A549 (cell line): ENCODE measurements at regions not wholly inside any gene's neighbourhood (a gene's known extent, or its start where the extent isn't known, plus 50 kb on each side); places are given as distances from the start of the nearest gene placed in this dataset.
A peak's percentile ranks its signal among the peaks of the same experiment; 100 is the strongest.

ENCODE experiments used
- ATAC-seq, 2 experiments: fragments of 200-7000 bp in 1 of 2; fragments of >200 bp in 1 of 2; cut with Nextera tagmentation in 1 of 2; cut with Tn5 transposase in 1 of 2; 3 replicates each; pipeline versions ENCODE4 v1.8.0 to v1.9.1; 2018 to 2020; ENCODE audit warnings: mild to moderate bottlenecking in 1 of 2, moderate library complexity in 1 of 2
- CTCF ChIA-PET: fragments of 300-600 bp; sonication (Branson Sonifier 250); formaldehyde crosslinking; extraction: SDS; loops from one replicate; lab custom pipeline; 2021; ENCODE audit warnings: antibody characterized with exemption, inconsistent platforms; lab: Yijun Ruan, JAX
- POLR2A ChIA-PET: fragments of 350-600 bp; formaldehyde crosslinking; extraction: SDS; loops from one replicate; lab custom pipeline; 2021; ENCODE audit warnings: antibody characterized with exemption, inconsistent platforms; lab: Yijun Ruan, JAX
- DNase-seq, 2 experiments: peaks; one replicate each; pipeline versions ENCODE4 v3.0.0 to v3.0.0-alpha.2; 2011 to 2016; ENCODE audit warnings: low read depth in 1 of 2, low spot score in 1 of 2
- FAIRE-seq: peaks from 2 replicates; lab custom pipeline; 2011; peaks lifted over from hg19 to GRCh38; lab: Jason Lieb, UNC
- H3K27ac ChIP-seq, 2 experiments: fragments of >200 bp; sonication (Bioruptor Twin); formaldehyde crosslinking; 3 replicates each; pipeline ENCODE4 v1.5.1; 2016 to 2017
- H3K4me1 ChIP-seq: fragments of >200 bp; sonication (Bioruptor Twin); formaldehyde crosslinking; 3 replicates; pipeline ENCODE4 v1.6.1; 2016
- H3K4me2 ChIP-seq: fragments of >200 bp; sonication (Bioruptor Twin); formaldehyde crosslinking; 3 replicates; pipeline ENCODE4 v1.6.1; 2016
- H3K4me3 ChIP-seq: fragments of >200 bp; sonication (Bioruptor Twin); formaldehyde crosslinking; 3 replicates; pipeline ENCODE4 v1.5.1; 2016
- H3K9me3 ChIP-seq: fragments of >200 bp; sonication (Bioruptor Twin); formaldehyde crosslinking; 3 replicates; pipeline ENCODE4 v1.6.1; 2016
- ATOH8 ChIP-seq: fragments of 250-450 bp; sonication (Bioruptor Pico); IDR thresholded peaks from 2 replicates; pipeline ENCODE4 v1.5.0; 2020; ENCODE audit warnings: low read depth, mild to moderate bottlenecking, moderate library complexity
- BHLHE40 ChIP-seq: IDR thresholded peaks from 2 replicates; pipeline ENCODE4 v1.6.1; 2012; ENCODE audit warnings: low read depth, low read length, inconsistent platforms
- CHD4 ChIP-seq: fragments of 200-600 bp; sonication (generic); IDR thresholded peaks from 2 replicates; pipeline ENCODE4 v1.6.1; 2016; ENCODE audit warnings: antibody characterized with exemption, mild to moderate bottlenecking, borderline replicate concordance
- FOSB ChIP-seq: fragments of 250-450 bp; sonication (Bioruptor Pico); IDR thresholded peaks from 2 replicates; pipeline ENCODE4 v1.5.0; 2020; ENCODE audit warnings: mild to moderate bottlenecking, moderate library complexity
- FOSL2 ChIP-seq, 2 experiments: fragments of 450-650 bp in 1 of 2; fragments of >200 bp in 1 of 2; sonication (Bioruptor Twin) in 1 of 2; formaldehyde crosslinking; IDR thresholded peaks; 2 replicates each; pipeline versions ENCODE4 v1.5.0 to v1.6.1; 2016 to 2020; ENCODE audit warnings: mild to moderate bottlenecking in 1 of 2, moderate library complexity in 1 of 2
- HES2 ChIP-seq: fragments of >200 bp; sonication (Bioruptor Twin); formaldehyde crosslinking; IDR thresholded peaks from 2 replicates; pipeline ENCODE4 v1.6.1; 2016
- HMGXB4 ChIP-seq: fragments of 250-450 bp; sonication (Bioruptor Pico); IDR thresholded peaks from 2 replicates; pipeline ENCODE4 v1.5.0; 2021; ENCODE audit warnings: mild to moderate bottlenecking, moderate library complexity, borderline replicate concordance
- HOXA7 ChIP-seq: fragments of 250-450 bp; sonication (Bioruptor Pico); IDR thresholded peaks from 2 replicates; pipeline ENCODE4 v1.5.0; 2020; ENCODE audit warnings: mild to moderate bottlenecking, moderate library complexity
- HOXB5 ChIP-seq: fragments of 250-450 bp; sonication (Bioruptor Pico); IDR thresholded peaks from 2 replicates; pipeline ENCODE4 v1.5.0; 2020; ENCODE audit warnings: mild to moderate bottlenecking, moderate library complexity
- JUN ChIP-seq, 2 experiments: fragments of >200 bp; sonication (Bioruptor Twin); formaldehyde crosslinking; IDR thresholded peaks; 2 replicates in 1 of 2; 3 replicates in 1 of 2; pipeline ENCODE4 v1.6.1; 2016 to 2017
- JUNB ChIP-seq: fragments of >200 bp; sonication (Bioruptor Twin); formaldehyde crosslinking; IDR thresholded peaks from 2 replicates; pipeline ENCODE4 v1.6.1; 2016
- KDM1A ChIP-seq: fragments of 200-600 bp; sonication (generic); IDR thresholded peaks from 2 replicates; pipeline ENCODE4 v1.6.1; 2016; ENCODE audit warnings: low read depth, mild to moderate bottlenecking
- MYC ChIP-seq: IDR thresholded peaks from 2 replicates; pipeline ENCODE4 v1.6.1; 2012; ENCODE audit warnings: mild to moderate bottlenecking, inconsistent platforms, low read length, improper control_type of control experiment, borderline replicate concordance
- NFE2L2 ChIP-seq: fragments of 150-350 bp; conservative IDR thresholded peaks from 2 replicates; pipeline ENCODE4 v1.6.1; 2014; ENCODE audit warnings: low read length
- PBX3 ChIP-seq: IDR thresholded peaks from 2 replicates; pipeline ENCODE4 v1.6.1; 2012
- RAD21 ChIP-seq, 2 experiments: fragments of >200 bp in 1 of 2; sonication (Bioruptor Twin) in 1 of 2; formaldehyde crosslinking in 1 of 2; IDR thresholded peaks in 1 of 2; conservative IDR thresholded peaks in 1 of 2; 2 replicates in 1 of 2; 3 replicates in 1 of 2; pipeline ENCODE4 v1.6.1; 2012 to 2018; ENCODE audit warnings: inconsistent platforms in 1 of 2
- RCOR1 ChIP-seq: fragments of 150-350 bp; IDR thresholded peaks from 2 replicates; pipeline ENCODE4 v1.6.1; 2014; ENCODE audit warnings: antibody characterized with exemption, low read length, low read depth
- REST ChIP-seq: fragments of 200-600 bp; sonication (generic); IDR thresholded peaks from 2 replicates; pipeline ENCODE4 v1.6.1; 2016; ENCODE audit warnings: antibody characterized with exemption, mild to moderate bottlenecking, moderate library complexity
- RNF2 ChIP-seq: fragments of 200-600 bp; sonication (generic); IDR thresholded peaks from 2 replicates; pipeline ENCODE4 v1.6.1; 2016; ENCODE audit warnings: low read depth, mild to moderate bottlenecking, antibody characterized with exemption, moderate library complexity, borderline replicate concordance
- SMC3 ChIP-seq: fragments of >200 bp; sonication (Bioruptor Twin); formaldehyde crosslinking; IDR thresholded peaks from 3 replicates; pipeline ENCODE4 v1.6.1; 2018; ENCODE audit warnings: inconsistent platforms
- TFCP2L1 ChIP-seq: fragments of 250-450 bp; sonication (Bioruptor Pico); IDR thresholded peaks from 2 replicates; pipeline ENCODE4 v1.5.0; 2021; ENCODE audit warnings: mild to moderate bottlenecking
- ZFP36 ChIP-seq: fragments of 450-650 bp; IDR thresholded peaks from 2 replicates; pipeline ENCODE4 v1.6.1; 2014; ENCODE audit warnings: borderline replicate concordance; ENCODE audit not compliant: partially characterized antibody
- ZNF302 ChIP-seq: fragments of 250-450 bp; sonication (Bioruptor Pico); IDR thresholded peaks from 2 replicates; pipeline ENCODE4 v1.9.0; 2021; ENCODE audit warnings: inconsistent platforms, mild to moderate bottlenecking, moderate library complexity
- WGBS: methylation state at CpG from one replicate; pipeline ENCODE4 v1.1.6; 2017; ENCODE audit errors: missing lambda C conversion rate; 5-methylcytosine and 5-hydroxymethylcytosine counted together

GRCh38 chr3:13135811-13136321 is 62.6 kb upstream of the IQSEC1 start:
- H3K9me3 ChIP-seq, result no peaks in the 10 kb centered on the region
- CTCF ChIA-PET, result no interaction called here
- no peak overlapping the region for H3K27ac ChIP-seq
- ATAC-seq, result no peak
- H3K4me2 ChIP-seq, result no peak overlapping the region
- POLR2A ChIA-PET, result no interaction called here
- DNase-seq, result no peak
- TF ChIP-seq FOSB (CRISPR knock-in tag) (no peak), JUNB (no peak), RCOR1 (no peak), SMC3 (no peak), HMGXB4 (CRISPR knock-in tag) (no peak), ZNF302 (CRISPR knock-in tag) (no peak), PBX3 (no peak), KDM1A (no peak), RAD21 (conservative IDR thresholded peaks at IDR 0.05 in 1 of 2, IDR thresholded peaks at IDR 0.05 in 1 of 2) (no peak), HES2 (no peak), JUN (IDR thresholded peaks at IDR 0.05) (no peak), HOXB5 (no peak)
- WGBS, result 82% methylated on average over 19 of the region's 19 CpGs
- H3K4me3 ChIP-seq, result no peak overlapping the region
- H3K4me1 ChIP-seq, result no peaks in the 10 kb centered on the region
- no peak for FAIRE-seq

GRCh38 chr3:13135251-13135810 is 62.1 kb upstream of the IQSEC1 start:
- H3K9me3 ChIP-seq, result no peaks in the 10 kb centered on the region
- ChIA-PET POLR2A (no interaction called here), CTCF (interaction anchor here (0.6 to 1.2 kb wide), 2 partner anchors 43 to 1503 kb away, joined by 3 read pairs; no protein-coding TSS in a partner anchor)
- no peak for TF ChIP-seq NFE2L2
- no peak overlapping the region for H3K4me2 ChIP-seq
- no peak for DNase-seq
- H3K27ac ChIP-seq, result no peak overlapping the region
- H3K4me3 ChIP-seq, result no peak overlapping the region
- no peak for FAIRE-seq
- H3K4me1 ChIP-seq, result no peaks in the 10 kb centered on the region
- ATAC-seq, result peak in 1 of 2 experiments; percentile 29; a peak in 1 of 6 replicates
- WGBS, result 69% methylated on average over 9 of the region's 9 CpGs

GRCh38 chr3:13134879-13135206 is 61.6 kb upstream of the IQSEC1 start:
- ATAC-seq, result no peak
- ChIA-PET CTCF (interaction anchor here (0.6 to 1.2 kb wide), 2 partner anchors 42 to 1502 kb away, joined by 3 read pairs; no protein-coding TSS in a partner anchor), POLR2A (no interaction called here)
- no peak for FAIRE-seq
- Histone ChIP-seq H3K27ac (no peak overlapping the region), H3K4me3 (no peak overlapping the region), H3K4me1 (no peaks in the 10 kb centered on the region), H3K9me3 (no peaks in the 10 kb centered on the region), H3K4me2 (no peak overlapping the region)
- 84% methylated on average over 7 of the region's 8 CpGs for WGBS
- DNase-seq, result no peak
- no peak for TF ChIP-seq RCOR1
- no peak for TF ChIP-seq TFCP2L1 (CRISPR knock-in tag)
- TF ChIP-seq CHD4, result no peak
- TF ChIP-seq SMC3, result no peak
- no peak for TF ChIP-seq HMGXB4 (CRISPR knock-in tag)
- TF ChIP-seq REST, result no peak
- no peak for TF ChIP-seq ATOH8 (CRISPR knock-in tag)
- no peak for TF ChIP-seq MYC
- no peak for TF ChIP-seq BHLHE40
- TF ChIP-seq HOXA7 (CRISPR knock-in tag), result no peak
- TF ChIP-seq ZFP36, result no peak
- TF ChIP-seq FOSL2 (IDR thresholded peaks at IDR 0.05), result no peak
- no peak for TF ChIP-seq FOSL2 (CRISPR knock-in tag; IDR thresholded peaks at IDR 0.05)
- no peak for TF ChIP-seq RNF2
